GM12878 (cell line): ENCODE measurements at regions not wholly inside any gene's neighbourhood (a gene's known extent, or its start where the extent isn't known, plus 50 kb on each side); places are given as distances from the start of the nearest gene placed in this dataset.

ENCODE experiments used
- ATAC-seq: fragments of 200-7000 bp; cut with Tn5 transposase; 3 replicates; pipeline ENCODE4 v1.9.1; 2020; ENCODE audit warnings: mild to moderate bottlenecking, moderate library complexity
- BruUV-seq: library from RNA; stranded (reverse); fragments of 400-500 nt; replicated peaks from 2 replicates; lab custom pipeline; 2021; lab: Mats Ljungman, UMichigan
- CTCF ChIA-PET: fragments of 300-600 bp; sonication (Branson Sonifier 250); formaldehyde crosslinking; extraction: SDS; loops from one replicate; lab custom pipeline; 2021; ENCODE audit warnings: inconsistent platforms; lab: Yijun Ruan, JAX
- POLR2A ChIA-PET: fragments of 350-600 bp; formaldehyde crosslinking; extraction: SDS; loops from one replicate; lab custom pipeline; 2021; ENCODE audit warnings: inconsistent platforms; lab: Charles Lee
- RAD21 ChIA-PET: fragments of 300-600 bp; sonication (Branson Sonifier 250); formaldehyde crosslinking; loops from one replicate; lab custom pipeline; 2023; ENCODE audit warnings: antibody characterized with exemption; ENCODE audit not compliant: unreplicated experiment; lab: Charles Lee
- SMC1A ChIA-PET: fragments of 300-600 bp; sonication (Branson Sonifier 250); formaldehyde crosslinking; loops from one replicate; lab custom pipeline; 2023; ENCODE audit not compliant: unreplicated experiment, uncharacterized antibody; lab: Charles Lee
- DNase-seq: peaks from one replicate; pipeline ENCODE4 v3.0.0-alpha.2; 2011; ENCODE audit warnings: low read depth, low spot score
- FAIRE-seq: peaks from 3 replicates; lab custom pipeline; 2011; peaks lifted over from hg19 to GRCh38; lab: Jason Lieb, UNC
- H2AFZ ChIP-seq: 2 replicates; pipeline ENCODE4 v1.6.0; 2011; ENCODE audit warnings: low read depth, low read length, control low read depth; ENCODE audit not compliant: control insufficient read depth
- H3K27ac ChIP-seq: 2 replicates; pipeline ENCODE4 v1.5.1; 2011; ENCODE audit warnings: control low read depth; ENCODE audit not compliant: control insufficient read depth, insufficient read depth
- H3K27me3 ChIP-seq, 2 experiments: replicated peaks in 1 of 2; 2 replicates each; pipeline versions ENCODE4 v1.6.0 to v1.6.1; 2011; ENCODE audit warnings: low read length in 1 of 2; ENCODE audit not compliant: control insufficient read depth in 2 of 2, insufficient read depth in 2 of 2
- H3K36me3 ChIP-seq, 2 experiments: 2 replicates each; pipeline ENCODE4 v1.5.1; 2011; ENCODE audit warnings: low read length in 1 of 2; ENCODE audit not compliant: control insufficient read depth in 2 of 2, insufficient read depth in 2 of 2
- H3K4me1 ChIP-seq: 2 replicates; pipeline ENCODE4 v1.6.1; 2011; ENCODE audit warnings: mild to moderate bottlenecking, low read length, moderate library complexity, mixed read lengths; ENCODE audit not compliant: control insufficient read depth, insufficient read depth
- H3K4me2 ChIP-seq: 2 replicates; pipeline ENCODE4 v1.6.0; 2011; ENCODE audit warnings: control low read depth; ENCODE audit not compliant: control insufficient read depth, insufficient read depth
- H3K4me3 ChIP-seq: fragments of 200-600 bp; sonication (generic); 2 replicates; pipeline ENCODE4 v1.5.1; 2016
- H3K79me2 ChIP-seq: 2 replicates; pipeline ENCODE4 v1.6.0; 2011; ENCODE audit warnings: low read length; ENCODE audit not compliant: control insufficient read depth, insufficient read depth
- H3K9ac ChIP-seq: 2 replicates; pipeline ENCODE4 v1.8.0; 2011; ENCODE audit warnings: low read length, control low read depth, mixed read lengths; ENCODE audit not compliant: control insufficient read depth, insufficient read depth
- H3K9me3 ChIP-seq: replicated peaks from 3 replicates; pipeline ENCODE4 v1.5.1; 2011; ENCODE audit warnings: mild to moderate bottlenecking, low read length; ENCODE audit not compliant: control insufficient read depth, insufficient read depth
- H4K20me1 ChIP-seq: 2 replicates; pipeline ENCODE4 v1.6.0; 2011; ENCODE audit not compliant: control insufficient read depth, insufficient read depth
- BCL11A ChIP-seq: IDR thresholded peaks from 2 replicates; pipeline ENCODE4 v1.6.1; 2011; ENCODE audit warnings: low read depth, low read length
- CBX3 ChIP-seq: fragments of 200-600 bp; sonication (generic); IDR thresholded peaks from 2 replicates; pipeline ENCODE4 v1.6.1; 2016; ENCODE audit warnings: low read depth, borderline replicate concordance
- DPF2 ChIP-seq: fragments of 450-650 bp; IDR thresholded peaks from 2 replicates; pipeline ENCODE4 v1.6.1; 2017; ENCODE audit warnings: mild to moderate bottlenecking
- JUND ChIP-seq: IDR thresholded peaks from 2 replicates; pipeline ENCODE4 v1.6.1; 2012; ENCODE audit warnings: low read depth, mild to moderate bottlenecking, low read length, improper control_type of control experiment, moderate library complexity
- NFIC ChIP-seq: IDR thresholded peaks from 2 replicates; pipeline ENCODE4 v1.6.1; 2012; ENCODE audit warnings: low read depth, mild to moderate bottlenecking, inconsistent platforms, low read length, moderate library complexity
- POU2F2 ChIP-seq: IDR thresholded peaks from 3 replicates; pipeline ENCODE4 v1.6.1; 2011; ENCODE audit warnings: low read depth, mild to moderate bottlenecking, low read length, borderline replicate concordance
- SMAD1 ChIP-seq: fragments of 450-650 bp; IDR thresholded peaks from 2 replicates; pipeline ENCODE4 v1.6.1; 2018; ENCODE audit warnings: mild to moderate bottlenecking, low read depth; ENCODE audit not compliant: partially characterized antibody
- WGBS: methylation state at CpG from one replicate; pipeline ENCODE4 v1.1.6; 2016; ENCODE audit warnings: low lambda C conversion rate; ENCODE audit not compliant: insufficient replicate concordance, insufficient coverage; ENCODE audit errors: missing lambda C conversion rate; 5-methylcytosine and 5-hydroxymethylcytosine counted together
- in situ Hi-C: fragments of 300-500 bp; cut with MboI; formaldehyde crosslinking; loops from 9 replicates; pipeline ENCODE4 v1.14.3; 2018; ENCODE audit warnings: mixed read lengths
- intact Hi-C: fragments of 100-400 bp; cut with micrococcal nuclease; formaldehyde crosslinking; loops from one replicate; pipeline ENCODE4 v1.14.2; 2022; ENCODE audit not compliant: unreplicated experiment
- TF ChIP-seq, protein P1 (sequence below): fragments of 450-650 bp; IDR thresholded peaks from 2 replicates; pipeline ENCODE4 v1.6.1; 2016; ENCODE audit warnings: mild to moderate bottlenecking, moderate library complexity, borderline replicate concordance

DNA sequence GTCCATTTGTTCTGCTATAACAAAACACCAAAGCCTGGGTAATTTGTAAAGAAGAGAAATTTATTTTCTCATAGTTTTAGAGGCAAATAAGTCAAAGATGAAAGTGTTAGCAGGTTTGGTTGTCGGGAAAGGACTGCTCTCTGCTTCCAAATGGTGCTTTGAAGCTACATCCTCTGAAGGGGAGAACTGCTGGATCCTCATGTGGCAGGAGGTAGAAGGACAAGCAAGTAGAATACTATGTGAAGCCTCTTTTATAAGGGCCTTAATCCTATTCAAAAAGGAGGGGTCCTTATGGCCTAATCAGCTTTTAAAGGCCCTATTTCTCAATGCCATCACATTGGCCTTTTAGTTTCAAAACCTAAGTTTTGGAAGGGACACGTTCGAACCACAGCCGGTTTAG, 826.0 kb upstream of the EPHA7 start (continued):
- no peak for TF ChIP-seq POU2F2
- TF ChIP-seq BCL11A, result no peak
- TF ChIP-seq, protein P1, sequence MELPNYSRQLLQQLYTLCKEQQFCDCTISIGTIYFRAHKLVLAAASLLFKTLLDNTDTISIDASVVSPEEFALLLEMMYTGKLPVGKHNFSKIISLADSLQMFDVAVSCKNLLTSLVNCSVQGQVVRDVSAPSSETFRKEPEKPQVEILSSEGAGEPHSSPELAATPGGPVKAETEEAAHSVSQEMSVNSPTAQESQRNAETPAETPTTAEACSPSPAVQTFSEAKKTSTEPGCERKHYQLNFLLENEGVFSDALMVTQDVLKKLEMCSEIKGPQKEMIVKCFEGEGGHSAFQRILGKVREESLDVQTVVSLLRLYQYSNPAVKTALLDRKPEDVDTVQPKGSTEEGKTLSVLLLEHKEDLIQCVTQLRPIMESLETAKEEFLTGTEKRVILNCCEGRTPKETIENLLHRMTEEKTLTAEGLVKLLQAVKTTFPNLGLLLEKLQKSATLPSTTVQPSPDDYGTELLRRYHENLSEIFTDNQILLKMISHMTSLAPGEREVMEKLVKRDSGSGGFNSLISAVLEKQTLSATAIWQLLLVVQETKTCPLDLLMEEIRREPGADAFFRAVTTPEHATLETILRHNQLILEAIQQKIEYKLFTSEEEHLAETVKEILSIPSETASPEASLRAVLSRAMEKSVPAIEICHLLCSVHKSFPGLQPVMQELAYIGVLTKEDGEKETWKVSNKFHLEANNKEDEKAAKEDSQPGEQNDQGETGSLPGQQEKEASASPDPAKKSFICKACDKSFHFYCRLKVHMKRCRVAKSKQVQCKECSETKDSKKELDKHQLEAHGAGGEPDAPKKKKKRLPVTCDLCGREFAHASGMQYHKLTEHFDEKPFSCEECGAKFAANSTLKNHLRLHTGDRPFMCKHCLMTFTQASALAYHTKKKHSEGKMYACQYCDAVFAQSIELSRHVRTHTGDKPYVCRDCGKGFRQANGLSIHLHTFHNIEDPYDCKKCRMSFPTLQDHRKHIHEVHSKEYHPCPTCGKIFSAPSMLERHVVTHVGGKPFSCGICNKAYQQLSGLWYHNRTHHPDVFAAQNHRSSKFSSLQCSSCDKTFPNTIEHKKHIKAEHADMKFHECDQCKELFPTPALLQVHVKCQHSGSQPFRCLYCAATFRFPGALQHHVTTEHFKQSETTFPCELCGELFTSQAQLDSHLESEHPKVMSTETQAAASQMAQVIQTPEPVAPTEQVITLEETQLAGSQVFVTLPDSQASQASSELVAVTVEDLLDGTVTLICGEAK, result no peak
- TF ChIP-seq, all 136 proteins: peak for 0

DNA sequence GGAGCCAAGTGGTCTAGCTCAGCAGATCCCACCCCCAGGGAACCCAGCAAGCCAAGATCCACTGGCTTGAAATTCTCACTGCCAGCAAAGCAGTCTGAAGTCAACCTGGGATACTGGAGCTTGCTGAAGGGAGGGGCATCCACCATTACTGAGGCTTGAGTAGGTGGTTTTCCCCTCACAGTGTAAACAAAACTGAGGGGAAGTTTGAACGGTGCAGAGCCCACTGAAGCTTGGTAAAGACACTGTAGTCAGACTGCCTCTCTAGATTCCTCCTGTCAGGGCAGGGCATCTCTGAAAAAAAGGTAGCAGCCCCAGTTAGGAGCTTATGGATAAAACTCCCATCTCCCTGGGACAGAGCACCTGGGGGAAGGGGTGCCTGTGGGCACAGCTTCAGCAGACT, 819.5 kb upstream of the EPHA7 start:
- H3K4me2 ChIP-seq, result no peak overlapping the region
- no peaks in the 10 kb centered on the region for H3K4me1 ChIP-seq
- DNase-seq (no peak), FAIRE-seq (no peak), ATAC-seq (peak; percentile 70)
- intact Hi-C loops (no loop called here), in situ Hi-C loops (no loop called here)
- no peaks in the 10 kb centered on the region for H3K79me2 ChIP-seq
- BruUV-seq, result no TSS peak
- WGBS, result 17% methylated on average over 1 of the region's 1 CpG
- no peak overlapping the region for H3K27ac ChIP-seq
- H2AFZ ChIP-seq, result no peak overlapping the region
- ChIA-PET SMC1A (interaction anchor here (1.0 to 1.2 kb wide), 2 partner anchors 12 to 37 kb away, joined by 3 read pairs; no protein-coding TSS in a partner anchor), RAD21 (no interaction called here), CTCF (no interaction called here), POLR2A (no interaction called here)
- no peaks in the 10 kb centered on the region for H3K36me3 ChIP-seq
- no peaks in the 10 kb centered on the region for H3K9me3 ChIP-seq
- H3K27me3 ChIP-seq, result no peaks in the 10 kb centered on the region
- no peak overlapping the region for H3K9ac ChIP-seq
- TF ChIP-seq CBX3 (no peak), SMAD1 (no peak), NFIC (no peak), POU2F2 (no peak), DPF2 (no peak), JUND (no peak)
- H4K20me1 ChIP-seq, result no peaks in the 10 kb centered on the region
- H3K4me3 ChIP-seq, result no peak overlapping the region
